ENCODE measurements at regions not wholly inside any gene's neighbourhood (a gene's known extent, or its start where the extent isn't known, plus 50 kb on each side); places are given as distances from the start of the nearest gene placed in this dataset.

DNA sequence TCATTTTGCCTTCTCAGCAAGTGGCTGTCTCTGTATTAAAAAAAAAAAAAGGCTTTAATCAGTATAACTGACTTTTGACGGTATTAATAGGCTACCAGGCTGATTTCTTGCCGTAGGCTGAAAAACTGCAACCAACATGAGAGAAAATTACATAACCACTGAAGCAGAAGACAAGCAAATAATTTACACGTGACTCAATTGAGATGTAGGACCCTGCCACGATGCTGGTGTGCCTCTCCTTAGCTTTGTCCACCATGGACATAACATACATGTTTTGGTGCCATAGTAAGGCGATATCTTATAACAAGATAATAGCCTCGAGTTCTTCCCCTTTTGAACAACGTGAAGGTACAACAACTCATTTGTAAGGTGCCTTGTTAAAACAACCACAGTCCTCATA lies 88.7 kb upstream of the GRIP1 start:
- no peak for TF ChIP-seq POLR2AphosphoS5 (IDR thresholded peaks at IDR 0.05; ENCODE audit: low read depth, low read length)
- TF ChIP-seq POLR2A (IDR thresholded peaks at IDR 0.05; ENCODE audit: low read depth, low read length), result no peak
- no peak for TF ChIP-seq TAF1 (IDR thresholded peaks at IDR 0.05; ENCODE audit: low read depth, low read length)
- TF ChIP-seq PAX5 (IDR thresholded peaks at IDR 0.05; ENCODE audit: insufficient read depth, low read length, severe bottlenecking), result no peak
- no peak for TF ChIP-seq SPI1 (IDR thresholded peaks at IDR 0.05; ENCODE audit: low read depth, low read length)

All from GM12891 (cell line).